Heart right ventricle (tissue), 16 donors: ENCODE measurements at regions not wholly inside any gene's neighbourhood (a gene's known extent, or its start where the extent isn't known, plus 50 kb on each side); places are given as distances from the start of the nearest gene placed in this dataset.

Experiments
- ATAC-seq, 8 donors: fragments of 200-7000 bp; cut with Tn5 transposase; one replicate each; pipeline ENCODE4 v1.9.1; 2020; ENCODE audit warnings: mild to moderate bottlenecking in 8 of 8, moderate library complexity in 8 of 8, moderate number of reproducible peaks in 1 of 8
- DNase-seq, 2 donors: peaks; one replicate each; pipeline ENCODE4 v3.0.0-alpha.2; 2020
- H3K27ac ChIP-seq, 10 donors: fragments of 200-600 bp; sonication (generic) in 2 of 10; one replicate each; pipeline versions ENCODE4 v1.5.0 to v1.8.0; 2020 to 2022; ENCODE audit warnings: mild to moderate bottlenecking in 3 of 10
- H3K27me3 ChIP-seq, 7 donors: fragments of 200-600 bp; one replicate each; pipeline ENCODE4 v1.8.0; 2021 to 2022; ENCODE audit warnings: mild to moderate bottlenecking in 2 of 7
- H3K36me3 ChIP-seq, 9 donors: fragments of 200-600 bp; sonication (generic) in 1 of 9; one replicate each; pipeline versions ENCODE4 v1.5.0 to v1.8.0; 2020 to 2022; ENCODE audit warnings: mild to moderate bottlenecking in 2 of 9
- H3K4me1 ChIP-seq, 9 donors: fragments of 200-600 bp; sonication (generic) in 1 of 9; one replicate each; pipeline versions ENCODE4 v1.5.0 to v1.8.0; 2020 to 2022; ENCODE audit warnings: mild to moderate bottlenecking in 4 of 9
- H3K4me3 ChIP-seq, 10 donors: fragments of 200-600 bp; sonication (generic) in 2 of 10; one replicate each; pipeline versions ENCODE4 v1.5.0 to v1.8.0; 2020 to 2022; ENCODE audit warnings: mild to moderate bottlenecking in 7 of 10, moderate library complexity in 2 of 10
- H3K9me3 ChIP-seq, 11 donors: fragments of 200-600 bp in 10 of 11; sonication (generic) in 2 of 11; one replicate each; pipeline versions ENCODE4 v1.5.0 to v1.8.0; 2013 to 2022; ENCODE audit warnings: mild to moderate bottlenecking in 2 of 11, control low read depth in 1 of 11, moderate library complexity in 1 of 11
- CTCF ChIP-seq, 9 donors: fragments of 200-600 bp; sonication (generic) in 2 of 9; IDR thresholded peaks; one replicate each; pipeline versions ENCODE4 v1.5.0 to v1.8.0; 2021 to 2022; ENCODE audit warnings: antibody characterized with exemption in 9 of 9, mild to moderate bottlenecking in 5 of 9, moderate library complexity in 1 of 9
- WGBS, 2 donors: extraction: QIAGEN DNeasy Blood & Tissue Kit; methylation state at CpG; one replicate each; pipeline ENCODE4 v1.1.7; 2013; ENCODE audit warnings: inconsistent platforms in 1 of 2; 5-methylcytosine and 5-hydroxymethylcytosine counted together
- intact Hi-C, 10 donors: fragments of 100-400 bp; cut with DNase I; formaldehyde crosslinking; loops; one replicate each; pipeline versions ENCODE4 v1.11.1 to v1.14.2; 2022
- donor health status: Arrhythmogenic right ventricular cardiomyopathy.
- donor health status: ischemic (EF 13 %, LVEDD 7.1; RV severe dilation, severe dysfunction).
- donor health status: healthy with polysubstance abuse.
- donor health status: DM: no; HTN: yes; CAD: no.
- donor health status: DM: no; HTN: no; CAD: no.
- donor health status: ischemic (EF 25% LVEDD 6.9; RV normal size, moderate dysfunction).
- donor health status: ischemic (EF 25% LVEDD 5.7; RV mildly dilated, moderate dysfunction).
- donor health status: healthy.
- donor health status: DM: yes; HTN: yes; CAD: no.
- donor health status: Ischemic cardiomyopathy.
- donor health status: ischemic (EF 35%, LVEDD 5.7; RV mildly dilated, moderate dysfunction).
- donor health status: nonischemic (EF 11% LVEDD 7.7; RV severe dilation, severe dysfunction).
- donor health status: DM: yes; HTN: yes; CAD: no.
- donor health status: PGD.
- donor health status: ischemic (EF 29% LVEDD 5.4; RV normal size, mild dysfunction).
- donor health status: nonischemic (EF 23%, LVEDD 6.1; RV moderate dilation, normal function).

GRCh38 chr7:41633690-41634089 is 69.2 kb downstream of the INHBA start:
- Histone ChIP-seq H3K27me3 (no peaks in the 10 kb centered on the region), H3K36me3 (no peaks in the 10 kb centered on the region), H3K4me3 (no peak overlapping the region), H3K27ac (no peak overlapping the region), H3K9me3 (peaks cover 0 to 5% (median 0%) of the 10 kb centered on the region in 11 donors), H3K4me1 (peaks cover 0 to 13% (median 0%) of the 10 kb centered on the region in 9 donors)
- intact Hi-C loops: no loop called here
- no peak for TF ChIP-seq CTCF (IDR thresholded peaks at IDR 0.05)
- ATAC-seq (no peak), DNase-seq (no peak)
- WGBS, 2 donors: 82 to 85% methylated on average over 3 of the region's 3 CpGs

DNA sequence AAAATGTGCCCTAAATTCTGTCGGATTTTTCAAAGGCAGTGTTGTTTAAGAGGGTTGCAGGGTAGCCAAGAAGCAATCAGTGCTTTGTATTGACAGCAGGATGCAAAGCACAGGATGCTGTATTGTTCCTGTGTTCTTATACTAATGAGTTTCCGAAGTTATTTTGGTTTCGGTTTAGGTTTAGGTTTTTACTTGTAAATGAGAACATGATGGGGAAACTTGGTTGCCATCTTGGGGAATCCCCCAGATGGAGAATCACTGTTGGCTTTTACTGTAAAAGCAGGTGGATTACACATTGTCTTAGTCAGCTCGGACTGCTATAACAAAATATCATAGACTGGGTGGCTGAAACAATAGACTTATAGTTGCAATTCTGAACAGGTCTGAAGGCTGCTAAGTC is 72.1 kb downstream of the INHBA start:
- Histone ChIP-seq H3K27me3 (no peaks in the 10 kb centered on the region), H3K4me1 (peaks cover 0 to 24% (median 0%) of the 10 kb centered on the region in 9 donors), H3K9me3 (peaks cover 0 to 5% (median 0%) of the 10 kb centered on the region in 11 donors), H3K4me3 (no peak overlapping the region), H3K36me3 (no peaks in the 10 kb centered on the region), H3K27ac (no peak overlapping the region)
- TF ChIP-seq CTCF (IDR thresholded peaks at IDR 0.05): no peak
- 65% methylated on average over 4 of the region's 4 CpGs for WGBS, 2 donors
- DNase-seq (no peak), ATAC-seq (no peak)
- intact Hi-C loops: no loop called here

- Histone ChIP-seq H3K9me3 (peaks cover 0 to 5% (median 0%) of the 10 kb centered on the region in 11 donors), H3K4me3 (no peak overlapping the region), H3K27ac (peak overlapping the region in 3 of 10 donors; percentile 75 to 79 (median 78)), H3K4me1 (peaks cover 0 to 24% (median 0%) of the 10 kb centered on the region in 9 donors), H3K36me3 (no peaks in the 10 kb centered on the region), H3K27me3 (no peaks in the 10 kb centered on the region)
- ATAC-seq: peak in 1 of 8 donors; percentile 37
- TF ChIP-seq CTCF (IDR thresholded peaks at IDR 0.05): no peak
- 45 to 78% methylated on average over 1 of the region's 1 CpG for WGBS, 2 donors
- intact Hi-C loops: no loop called here
- no peak for DNase-seq
These were observed 73.2 kb downstream of the INHBA start for GRCh38 chr7:41629711-41630111.

DNA sequence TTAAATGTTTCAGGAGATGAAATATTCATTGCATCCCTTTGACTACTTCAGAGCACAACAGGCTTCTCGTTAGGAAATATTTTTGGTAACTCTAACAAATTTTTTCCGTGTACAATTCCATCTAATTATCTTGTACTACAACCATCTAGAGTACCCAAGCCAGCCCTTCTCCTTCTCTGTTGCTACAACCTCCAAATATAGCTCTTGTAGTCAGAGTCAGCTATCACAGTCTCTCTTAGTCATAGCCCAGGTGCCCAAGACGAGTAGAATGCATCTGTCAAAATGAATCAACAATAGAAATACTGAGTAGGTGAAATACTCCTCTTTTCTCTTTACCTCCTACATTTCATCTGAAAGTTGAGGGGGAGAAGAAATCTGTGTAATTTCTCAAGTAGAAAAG is 74.0 kb downstream of the INHBA start:
- no peak for TF ChIP-seq CTCF (IDR thresholded peaks at IDR 0.05)
- Histone ChIP-seq H3K4me3 (no peak overlapping the region), H3K9me3 (peaks cover 0 to 5% (median 0%) of the 10 kb centered on the region in 11 donors), H3K27me3 (no peaks in the 10 kb centered on the region), H3K36me3 (no peaks in the 10 kb centered on the region), H3K27ac (peak overlapping the region in 6 of 10 donors; percentile 10 to 79 (median 74)), H3K4me1 (peaks cover 0 to 24% (median 0%) of the 10 kb centered on the region in 9 donors)
- peak; percentile 90 to 100 (median 98) for ATAC-seq
- intact Hi-C loops: no loop called here
- 30 to 33% methylated on average over 3 of the region's 3 CpGs for WGBS, 2 donors
- DNase-seq: peak in 1 of 2 donors; percentile 37
